ENCODE measurements at regions not wholly inside any gene's neighbourhood (a gene's known extent, or its start where the extent isn't known, plus 50 kb on each side); places are given as distances from the start of the nearest gene placed in this dataset.

DNA sequence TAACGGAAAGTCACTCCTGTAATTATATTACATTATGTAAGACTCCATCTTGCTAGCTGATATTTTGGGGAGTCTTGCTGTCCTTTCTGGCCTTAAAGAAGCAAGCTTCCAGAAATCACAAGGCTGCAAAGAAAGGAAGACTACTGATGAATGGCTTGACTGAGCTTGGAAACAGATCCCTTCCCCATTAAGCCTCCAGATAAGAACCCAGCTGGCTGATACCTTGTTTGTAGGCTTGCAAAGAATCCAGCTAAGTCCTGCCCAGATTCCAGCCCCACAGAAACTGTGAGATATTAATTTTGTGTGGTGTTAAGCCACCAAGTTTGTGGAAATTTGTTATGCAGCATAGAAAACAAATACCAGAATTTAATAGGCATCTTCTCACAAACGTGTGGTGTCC lies 49.9 kb upstream of the TMEM106B start:
- TF ChIP-seq, protein P1, sequence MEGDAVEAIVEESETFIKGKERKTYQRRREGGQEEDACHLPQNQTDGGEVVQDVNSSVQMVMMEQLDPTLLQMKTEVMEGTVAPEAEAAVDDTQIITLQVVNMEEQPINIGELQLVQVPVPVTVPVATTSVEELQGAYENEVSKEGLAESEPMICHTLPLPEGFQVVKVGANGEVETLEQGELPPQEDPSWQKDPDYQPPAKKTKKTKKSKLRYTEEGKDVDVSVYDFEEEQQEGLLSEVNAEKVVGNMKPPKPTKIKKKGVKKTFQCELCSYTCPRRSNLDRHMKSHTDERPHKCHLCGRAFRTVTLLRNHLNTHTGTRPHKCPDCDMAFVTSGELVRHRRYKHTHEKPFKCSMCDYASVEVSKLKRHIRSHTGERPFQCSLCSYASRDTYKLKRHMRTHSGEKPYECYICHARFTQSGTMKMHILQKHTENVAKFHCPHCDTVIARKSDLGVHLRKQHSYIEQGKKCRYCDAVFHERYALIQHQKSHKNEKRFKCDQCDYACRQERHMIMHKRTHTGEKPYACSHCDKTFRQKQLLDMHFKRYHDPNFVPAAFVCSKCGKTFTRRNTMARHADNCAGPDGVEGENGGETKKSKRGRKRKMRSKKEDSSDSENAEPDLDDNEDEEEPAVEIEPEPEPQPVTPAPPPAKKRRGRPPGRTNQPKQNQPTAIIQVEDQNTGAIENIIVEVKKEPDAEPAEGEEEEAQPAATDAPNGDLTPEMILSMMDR (IDR thresholded peaks at IDR 0.05) = no peak
- TF ChIP-seq POLR2A (IDR thresholded peaks at IDR 0.05) = no peak

Data from right lobe of liver (tissue), 4 donors.